Stimulated activated CD8-positive, alpha-beta memory T cell treated with anti-CD3 and anti-CD28 coated beads, Interleukin-4, amount 100 ng/mL, for 24 hours (primary cell): ENCODE measurements at regions not wholly inside any gene's neighbourhood (a gene's known extent, or its start where the extent isn't known, plus 50 kb on each side); places are given as distances from the start of the nearest gene placed in this dataset.

Source experiments
- DNase-seq: peaks from one replicate; pipeline ENCODE4 v3.0.0-alpha.2; 2020; ENCODE audit warnings: low read depth

GRCh38 chr13:50071379-50071778 lies 56.1 kb downstream of the KCNRG start:
- DNase-seq = no peak

- no peak for DNase-seq
Measured at GRCh38 chr13:50072676-50073075, 57.4 kb downstream of the KCNRG start.

- DNase-seq = no peak
Measured at GRCh38 chr13:50073340-50073739, 58.1 kb downstream of the KCNRG start.

- no peak for DNase-seq
Measured at GRCh38 chr13:50074843-50075242, 59.6 kb downstream of the KCNRG start.

DNA sequence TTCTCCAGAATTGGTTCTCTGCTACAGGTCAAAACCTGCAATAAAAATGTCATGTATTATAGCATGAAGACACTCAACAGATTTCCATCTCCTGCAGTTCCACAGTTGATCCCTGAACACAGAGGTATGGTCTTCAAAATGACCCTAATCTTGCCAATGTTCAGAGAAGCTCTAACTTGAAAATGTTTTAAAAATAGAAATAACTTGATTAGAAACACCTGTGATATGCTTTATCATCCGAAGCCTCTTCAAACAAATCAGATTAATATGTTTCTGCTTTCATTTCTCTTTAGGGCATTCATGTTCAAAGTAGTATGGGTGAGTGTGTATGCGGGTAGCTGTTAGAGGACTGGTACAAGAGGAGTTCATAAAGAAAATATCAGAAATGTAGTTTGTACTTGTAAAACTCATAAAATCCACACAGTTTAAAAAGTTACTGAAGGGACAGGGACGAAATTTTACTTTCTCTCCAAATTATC lies 60.4 kb downstream of the KCNRG start:
- no peak for DNase-seq

DNA sequence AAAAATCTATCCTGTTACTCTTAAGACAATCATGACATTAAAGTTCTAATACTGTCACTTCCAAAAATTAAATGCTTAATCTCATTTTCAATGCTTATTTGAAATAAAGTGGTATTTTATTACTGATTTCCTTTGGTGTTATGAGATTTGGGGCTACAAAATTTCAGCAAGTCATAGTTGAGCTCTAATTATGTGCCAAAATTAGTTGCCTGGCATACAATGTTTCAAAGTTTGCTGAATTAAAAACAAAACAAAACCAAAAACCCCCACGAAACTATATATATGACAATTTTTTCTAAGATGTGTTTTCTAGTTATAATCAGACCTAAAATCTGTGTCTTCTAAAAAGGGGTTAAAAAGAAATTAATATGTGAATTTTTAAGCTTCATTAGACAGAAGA lies 62.2 kb downstream of the KCNRG start:
- no peak for DNase-seq

DNA sequence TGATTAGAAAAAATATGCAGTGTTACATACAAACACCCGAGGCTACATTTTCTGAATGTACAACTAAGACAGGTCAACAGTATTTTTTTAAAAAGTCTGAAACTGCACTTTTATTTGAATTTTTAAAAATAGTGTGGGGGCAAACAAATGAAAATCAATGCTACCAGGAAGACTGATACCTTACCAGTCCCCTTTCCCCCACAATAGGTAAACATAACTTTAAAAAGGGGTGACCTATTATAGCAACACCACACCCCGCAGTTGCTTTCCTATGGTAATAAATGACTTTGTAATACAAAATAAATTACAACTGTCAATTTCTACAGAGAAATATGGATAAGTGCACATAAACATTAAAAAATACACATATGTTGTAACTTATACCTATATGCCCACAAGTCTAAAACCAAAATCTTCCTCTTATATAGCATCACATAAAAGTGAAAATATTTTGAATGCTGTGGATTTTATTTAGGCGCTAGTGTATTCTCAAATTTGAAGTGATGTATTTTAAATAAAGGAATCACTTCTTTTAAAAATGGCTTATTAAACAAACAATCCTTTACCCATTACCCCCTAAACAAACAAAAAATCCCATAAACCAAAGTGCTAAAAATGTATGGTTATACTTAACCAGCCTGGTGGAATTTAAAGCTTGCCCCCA lies 63.1 kb downstream of the KCNRG start:
- no peak for DNase-seq

- no peak for DNase-seq
Measured at GRCh38 chr13:50078895-50079654, 63.8 kb downstream of the KCNRG start.

- no peak for DNase-seq
Measured at GRCh38 chr13:50079655-50080202, 64.5 kb downstream of the KCNRG start.

DNA sequence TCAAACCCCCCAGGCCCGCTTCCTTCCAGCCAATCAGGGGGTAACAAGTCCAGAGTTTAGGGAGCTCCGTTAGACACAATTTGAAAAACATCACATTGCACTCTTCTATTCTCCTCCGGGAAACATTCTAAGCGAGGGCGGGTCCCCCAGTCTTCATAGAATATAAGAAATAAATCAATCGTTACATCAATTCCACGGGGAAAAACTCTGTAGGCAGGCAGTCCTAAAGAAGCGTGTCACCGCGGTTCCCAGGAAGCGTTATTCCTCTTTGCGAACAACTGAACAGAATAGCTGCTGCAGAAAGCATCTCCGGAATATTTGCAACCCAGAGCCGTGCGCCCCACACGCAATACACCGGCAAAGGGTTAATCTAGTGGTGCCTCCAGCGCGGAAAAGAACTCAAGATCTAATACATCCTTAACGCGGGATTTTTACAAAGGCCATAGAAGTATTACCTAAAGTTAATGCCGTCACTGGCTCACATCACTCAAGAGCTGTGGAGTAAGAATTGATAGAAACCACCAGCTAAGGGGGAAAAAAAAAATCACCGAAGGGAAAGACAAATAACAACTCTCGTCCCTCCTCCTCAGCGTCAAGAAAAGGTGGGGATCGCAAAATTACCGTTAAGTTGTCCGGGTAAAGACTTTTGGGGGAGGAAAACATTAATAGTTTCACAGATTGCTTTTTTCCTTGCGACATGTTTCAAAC lies 65.1 kb downstream of the KCNRG start:
- DNase-seq = no peak

DNA sequence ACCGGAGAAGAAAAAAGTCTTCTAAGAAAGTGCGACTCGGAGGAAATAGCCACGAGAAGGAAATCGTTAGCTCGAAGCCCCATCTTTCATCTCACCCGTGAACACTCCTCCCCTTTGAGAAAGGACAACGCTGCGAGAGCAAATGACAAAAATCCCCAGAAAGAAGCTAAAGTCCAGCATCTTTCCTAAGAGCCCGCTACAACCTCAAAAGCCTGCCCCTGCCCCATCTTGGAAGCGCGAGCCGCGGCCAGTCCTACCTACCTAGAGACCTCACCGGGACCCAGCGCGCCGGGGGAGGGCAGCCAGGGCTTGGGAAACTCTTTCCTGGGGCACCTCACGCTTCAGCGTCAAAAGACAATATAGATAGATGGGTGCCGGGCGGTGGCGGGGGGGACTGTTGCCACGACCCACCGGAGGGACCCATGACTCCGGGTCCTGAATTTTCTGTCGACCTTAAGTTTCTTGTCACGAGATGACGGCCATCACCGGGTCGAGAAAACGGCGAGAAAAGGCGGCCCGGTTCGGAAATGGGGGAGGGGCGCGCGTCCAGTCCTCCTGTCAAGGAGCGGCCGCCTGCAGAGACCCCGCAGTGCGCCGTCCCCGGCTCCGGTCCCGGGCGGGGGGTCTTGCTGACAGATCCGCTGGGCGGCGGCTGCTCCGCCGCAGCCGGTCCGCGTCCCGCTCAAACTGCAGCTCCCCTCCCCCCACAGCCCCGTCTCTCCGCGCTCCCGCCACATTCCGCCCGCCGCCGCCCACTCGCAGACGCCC lies 65.9 kb downstream of the KCNRG start:
- DNase-seq = peak; percentile 28

- peak; percentile 94 for DNase-seq
Measured at GRCh38 chr13:50081679-50082425, 66.6 kb downstream of the KCNRG start.

DNA sequence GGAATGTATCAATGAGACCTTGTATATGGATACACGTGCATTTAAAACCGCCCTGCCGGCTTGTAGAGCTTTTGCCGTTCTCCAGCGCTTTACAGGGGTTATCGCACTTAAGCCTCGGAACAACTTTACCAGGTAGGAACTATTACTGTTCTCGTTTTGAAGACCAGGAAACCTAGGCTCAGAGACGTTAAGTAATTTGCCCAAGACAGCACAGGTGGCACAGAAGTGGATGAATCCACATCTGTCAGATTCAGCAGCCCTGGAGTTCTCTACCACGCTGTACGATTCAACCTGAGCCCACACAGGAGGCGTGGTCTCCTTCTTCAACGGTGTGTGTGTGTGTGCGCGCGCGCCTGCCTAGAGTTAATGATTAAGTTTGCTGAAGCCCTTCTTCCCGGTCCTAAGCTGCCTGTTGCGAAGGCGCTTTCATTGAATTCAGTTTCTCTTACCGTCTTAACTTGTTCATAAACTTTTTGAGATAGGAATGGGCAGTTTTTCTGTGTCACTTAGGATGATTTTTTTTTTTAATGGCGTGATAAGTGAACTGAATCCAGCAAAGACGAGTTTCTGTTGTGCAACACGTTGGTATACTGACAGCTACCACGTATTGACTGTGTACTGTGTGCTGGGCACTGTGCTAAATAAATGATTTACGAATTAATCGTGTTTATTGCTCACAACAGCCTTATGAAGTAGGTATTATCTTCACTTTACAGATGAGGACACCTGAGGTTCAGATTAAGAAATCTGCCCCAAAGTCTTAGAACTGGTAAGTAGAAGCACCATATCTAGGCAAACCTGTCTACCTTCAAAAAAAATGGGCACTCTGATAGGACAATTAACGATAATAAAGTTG lies 67.4 kb downstream of the KCNRG start:
- DNase-seq = peak; percentile 62

- no peak for DNase-seq
Measured at GRCh38 chr13:50085063-50085462, 69.8 kb downstream of the KCNRG start.

- DNase-seq = no peak
Measured at GRCh38 chr13:50089633-50090032, 74.4 kb downstream of the KCNRG start.

- no peak for DNase-seq
Measured at GRCh38 chr13:50090211-50090610, 75.0 kb downstream of the KCNRG start.

DNA sequence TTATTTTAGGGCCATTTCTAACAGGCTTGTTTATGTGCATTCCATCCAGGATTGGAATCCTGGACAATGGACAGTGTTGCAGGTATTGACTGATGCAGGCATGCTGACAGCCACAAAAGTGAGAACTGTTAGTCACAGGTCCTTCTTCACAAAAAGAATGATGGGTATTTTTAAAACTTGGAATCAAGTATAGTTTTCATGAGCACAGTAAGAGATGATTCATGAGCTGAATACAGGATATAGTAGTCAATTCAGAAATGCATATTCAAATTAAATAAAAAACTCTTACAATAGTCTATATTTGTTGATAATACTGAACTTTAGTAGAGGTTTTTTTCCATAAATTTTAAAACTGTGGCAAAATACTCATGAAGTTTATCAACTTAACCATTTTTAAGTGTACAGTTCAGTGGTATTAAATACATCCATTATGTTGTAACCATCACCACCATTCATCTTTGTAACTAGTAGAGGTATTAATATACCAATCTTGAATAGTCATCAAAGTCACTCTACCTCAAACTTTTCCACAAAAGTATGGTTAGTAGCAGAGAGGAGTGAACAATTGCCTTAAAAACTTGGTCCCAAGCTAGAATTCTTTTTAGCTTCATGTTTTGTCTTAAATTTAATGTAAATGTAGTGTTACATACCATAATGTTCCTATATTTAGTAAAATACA lies 79.5 kb downstream of the KCNRG start:
- DNase-seq = no peak

DNA sequence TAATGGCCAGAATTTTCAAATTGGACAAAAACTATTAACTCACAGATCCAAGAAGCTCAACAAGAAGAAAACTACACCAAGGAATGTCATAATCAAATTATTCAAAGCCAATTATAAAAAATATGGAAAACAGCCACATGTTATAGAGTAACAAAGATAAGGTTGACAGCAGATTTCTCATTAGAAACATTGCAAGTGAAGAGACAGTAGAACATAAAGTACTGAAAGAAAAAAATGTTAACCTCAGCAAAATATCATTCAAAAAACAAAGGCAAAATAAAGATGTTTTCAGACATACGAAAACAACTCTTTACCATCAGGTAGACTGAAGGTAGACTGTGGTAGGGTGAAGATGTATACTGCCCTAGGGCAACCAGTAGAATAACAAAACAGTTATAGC lies 83.4 kb downstream of the KCNRG start:
- DNase-seq = no peak

DNA sequence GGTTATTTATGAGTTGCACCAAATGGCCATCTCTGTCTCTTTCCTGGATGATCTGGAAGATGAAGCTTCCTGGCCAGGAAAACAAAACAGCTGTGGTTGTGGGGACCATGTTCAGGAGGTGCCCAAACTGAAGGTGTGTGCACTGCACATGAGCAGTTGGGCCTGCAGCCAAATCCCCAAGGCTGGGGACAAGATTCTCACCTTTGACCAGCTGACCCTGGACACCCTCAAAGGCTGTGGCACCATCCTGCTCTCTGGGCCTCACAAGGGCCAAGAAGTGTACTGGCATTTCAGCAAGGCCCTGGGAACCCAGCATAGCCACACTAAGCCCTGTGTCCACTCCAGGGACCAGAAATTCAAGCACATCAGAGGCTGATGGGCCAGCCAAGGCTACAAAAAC lies 84.2 kb downstream of the KCNRG start:
- DNase-seq = no peak

GRCh38 chr13:50101590-50101989 lies 86.3 kb downstream of the KCNRG start:
- DNase-seq = no peak
